ENCODE measurements at regions not wholly inside any gene's neighbourhood (a gene's known extent, or its start where the extent isn't known, plus 50 kb on each side); places are given as distances from the start of the nearest gene placed in this dataset.
"Not testable (repeated sequence)": the region's sequence is repeated elsewhere in the genome, so short reads cannot be mapped to it uniquely, and the experiment has no call there.

- DNase-seq = no peak
Measured at GRCh38 chr14:25843481-25844470, 754.1 kb downstream of the NOVA1 start.

GRCh38 chr14:25841226-25841625 lies 756.6 kb downstream of the NOVA1 start:
- peak; percentile 6 for DNase-seq

GRCh38 chr14:25837551-25837965 lies 760.3 kb downstream of the NOVA1 start:
- DNase-seq = no peak

DNA sequence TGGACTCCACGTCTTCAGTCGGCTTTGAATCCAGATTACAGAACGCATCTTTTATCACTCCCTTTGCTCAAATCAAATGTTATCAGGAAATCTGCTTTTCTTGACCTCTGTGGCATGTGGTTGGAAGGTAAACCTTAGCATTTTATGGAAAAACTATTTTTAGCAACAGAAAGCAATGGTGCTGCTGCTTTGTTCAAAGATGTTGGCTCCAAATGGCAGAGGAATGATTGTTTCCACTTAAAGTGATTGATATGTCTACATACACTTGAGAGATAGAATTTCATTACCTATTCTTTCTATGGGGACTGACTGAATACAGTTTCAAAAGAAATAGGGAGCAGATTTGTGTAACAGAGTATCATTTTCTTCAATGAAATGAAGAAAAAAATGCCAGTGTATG lies 761.2 kb downstream of the NOVA1 start:
- no peak for DNase-seq

- peak; percentile 56 for DNase-seq
Measured at GRCh38 chr14:25833341-25834126, 764.3 kb downstream of the NOVA1 start.

- DNase-seq = peak; percentile 47
Measured at GRCh38 chr14:25832585-25832984, 765.2 kb downstream of the NOVA1 start.

- no peak for DNase-seq
Measured at GRCh38 chr14:25828562-25828961, 769.3 kb downstream of the NOVA1 start.

DNA sequence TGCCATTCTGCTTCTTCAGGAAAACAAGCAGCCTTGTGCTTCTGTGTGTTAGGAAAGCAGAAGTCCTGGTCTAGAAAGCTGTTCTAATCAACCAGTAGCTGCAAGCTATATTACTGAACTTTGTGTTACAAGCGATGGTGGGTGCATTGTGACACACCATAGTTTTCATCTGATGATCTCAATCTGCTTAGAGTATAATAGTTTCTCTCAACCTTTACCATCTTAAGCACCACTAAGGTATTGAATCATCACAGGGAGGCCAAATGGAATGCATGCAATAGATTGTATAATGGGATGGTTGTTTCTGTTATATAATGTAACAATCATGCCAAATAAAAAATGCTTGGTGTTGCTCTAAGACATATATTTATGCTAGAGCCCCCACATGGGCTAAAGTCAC lies 771.7 kb downstream of the NOVA1 start:
- DNase-seq = no peak

DNA sequence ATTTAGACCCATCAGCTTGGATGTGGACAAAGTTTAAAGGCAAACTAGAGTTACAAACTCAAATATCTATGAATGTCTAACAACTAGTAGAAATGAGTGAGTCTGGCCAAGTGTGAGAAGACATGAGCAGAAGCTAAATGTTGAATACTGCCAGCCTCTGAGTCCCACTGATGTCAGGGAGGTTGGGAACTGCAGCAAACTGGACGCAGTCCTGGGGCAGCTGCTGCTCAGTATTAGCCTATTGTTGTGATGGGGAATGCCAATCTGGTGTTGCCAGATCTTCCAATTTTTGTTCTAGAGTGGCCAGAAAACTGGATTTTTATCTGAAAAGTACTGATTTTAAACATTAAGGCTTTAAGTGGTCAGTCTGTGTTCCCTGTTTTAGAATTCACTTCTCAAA lies 770.4 kb upstream of the STXBP6 start:
- DNase-seq = no peak

GRCh38 chr14:25814622-25815021 lies 764.7 kb upstream of the STXBP6 start:
- not testable (repeated sequence) for DNase-seq

- DNase-seq = no peak
Measured at GRCh38 chr14:25803386-25804018, 753.6 kb upstream of the STXBP6 start.

DNA sequence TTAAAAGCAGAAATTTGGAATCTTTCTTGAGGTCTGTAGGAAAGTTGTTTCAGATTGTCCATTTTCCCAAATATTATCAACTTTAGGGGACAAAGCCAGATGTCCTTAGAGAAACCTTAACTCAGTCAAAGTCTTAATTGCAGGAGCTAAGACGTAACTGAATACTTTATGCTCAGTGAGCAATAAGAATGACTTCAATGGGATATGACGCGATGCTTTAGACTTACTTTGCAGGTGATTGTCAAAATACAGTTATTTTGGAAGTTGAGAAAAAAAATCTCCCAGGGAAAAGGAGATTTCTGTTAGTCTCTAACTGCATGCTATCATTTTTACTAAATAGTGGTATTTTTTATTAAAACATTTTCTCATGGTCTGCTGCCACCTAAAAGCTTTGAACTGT lies 750.9 kb upstream of the STXBP6 start:
- DNase-seq = no peak

DNA sequence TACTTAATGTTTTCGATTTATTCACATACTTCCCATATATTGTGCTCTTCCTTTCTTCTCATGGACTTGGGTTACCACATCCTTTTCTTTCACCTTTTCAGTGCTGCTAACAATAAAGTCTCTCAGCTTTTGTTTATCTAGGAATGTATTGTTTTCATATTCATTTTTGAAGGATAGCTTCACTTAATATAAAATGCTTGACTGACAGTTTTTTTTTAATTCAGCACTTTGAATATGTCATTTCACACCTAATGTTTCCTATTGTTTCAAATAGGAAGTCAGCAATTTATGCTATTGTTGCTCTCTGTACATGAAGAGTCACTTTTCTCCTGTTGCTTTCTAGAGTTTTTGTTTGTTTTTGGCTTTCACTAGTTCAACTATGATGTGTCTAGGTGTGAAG lies 738.3 kb upstream of the STXBP6 start:
- no peak for DNase-seq

DNA sequence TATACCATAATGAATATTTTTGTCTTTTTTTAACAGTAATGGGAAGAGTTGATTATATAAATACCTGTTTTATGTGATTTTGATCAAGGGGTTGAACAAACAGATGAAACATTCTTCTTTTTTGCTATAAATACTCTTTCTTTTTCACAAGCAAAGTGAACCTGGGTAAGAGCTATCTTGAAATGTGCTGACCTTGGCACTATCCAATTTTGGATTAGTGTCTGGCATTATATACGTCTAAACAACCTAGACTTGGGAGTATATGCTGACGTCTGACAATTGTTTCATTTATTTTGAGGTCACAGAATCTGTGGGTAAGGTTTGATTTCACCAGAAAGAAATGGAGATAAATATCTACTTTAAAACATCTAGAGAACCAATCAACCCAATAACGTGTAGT lies 716.0 kb upstream of the STXBP6 start:
- no peak for DNase-seq

DNA sequence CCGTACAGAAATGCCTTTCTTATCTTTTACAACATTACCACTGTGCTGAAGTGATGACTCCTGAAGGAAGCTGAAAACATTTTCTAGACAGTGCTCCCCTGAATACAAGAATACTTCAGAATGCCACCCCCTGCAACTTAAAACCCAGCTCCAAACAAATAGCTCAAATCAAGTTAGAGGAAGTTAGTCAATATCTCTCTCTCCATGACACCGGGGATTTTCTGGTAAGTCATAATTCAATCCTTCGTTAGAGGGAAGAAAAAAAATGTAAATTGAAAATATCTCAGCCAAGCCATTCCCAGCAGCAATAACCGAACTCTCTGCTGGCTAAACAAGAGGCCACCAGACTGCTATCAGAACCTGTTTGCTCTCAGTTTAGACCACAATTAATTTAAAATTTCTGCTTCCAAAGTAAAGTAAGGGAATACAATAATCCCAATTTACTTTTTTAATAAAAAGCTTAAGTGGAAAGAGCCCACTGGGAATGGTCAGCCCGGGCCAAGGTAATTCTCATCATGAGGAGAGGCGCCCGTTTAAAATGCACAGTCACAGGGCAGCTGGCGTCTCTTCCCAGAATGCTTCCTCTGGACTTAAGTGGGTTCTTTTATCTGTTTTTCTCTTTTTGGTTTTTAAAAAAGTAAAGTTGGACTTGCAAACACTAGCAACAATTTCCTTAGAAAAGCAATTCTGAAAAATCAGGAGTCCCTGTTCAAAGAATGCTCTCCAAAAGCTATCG lies 710.1 kb upstream of the STXBP6 start:
- DNase-seq = no peak

- DNase-seq = no peak
Measured at GRCh38 chr14:25759256-25759655, 709.3 kb upstream of the STXBP6 start.

- DNase-seq = no peak
Measured at GRCh38 chr14:25757364-25757763, 707.4 kb upstream of the STXBP6 start.

DNA sequence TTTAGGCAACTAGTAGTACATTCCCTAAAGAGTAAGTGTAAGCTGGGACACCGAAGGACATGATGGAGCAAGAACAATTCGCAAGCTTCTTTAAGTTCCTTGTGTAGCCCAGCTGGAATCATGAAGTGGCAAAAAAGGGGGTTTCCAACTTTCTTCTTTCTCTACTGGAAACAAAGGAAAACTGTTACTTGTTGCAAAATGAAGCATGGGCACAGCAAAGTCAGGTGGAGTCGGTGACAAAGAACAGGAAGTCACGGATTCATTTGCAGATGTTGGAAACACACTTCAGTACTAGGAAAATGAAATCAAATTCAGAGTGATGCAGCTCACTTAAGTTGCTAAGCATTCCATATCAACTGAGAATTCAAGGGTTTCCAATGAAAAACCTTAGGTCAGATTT lies 706.9 kb upstream of the STXBP6 start:
- no peak for DNase-seq

DNA sequence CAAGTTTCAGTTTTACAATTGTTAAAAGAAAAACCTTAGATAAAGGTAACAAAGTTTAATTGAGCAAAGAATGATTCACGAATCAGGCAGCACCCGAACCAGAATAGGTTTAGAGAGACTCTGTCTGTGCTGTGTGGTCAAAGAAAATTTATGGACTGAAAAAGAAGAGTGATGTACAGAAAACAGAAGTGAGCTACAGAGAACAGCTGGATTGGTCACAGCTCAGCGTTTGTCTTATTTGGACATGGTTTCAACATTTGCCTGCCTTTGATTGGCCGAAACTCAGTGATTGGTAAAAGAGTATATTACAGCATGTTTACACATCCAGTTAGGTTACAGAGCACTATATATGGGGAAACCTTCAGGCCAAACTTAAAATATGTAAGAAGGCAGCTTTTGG lies 703.2 kb upstream of the STXBP6 start:
- DNase-seq = no peak

- DNase-seq = no peak
Measured at GRCh38 chr14:25750436-25750835, 700.5 kb upstream of the STXBP6 start.

Measured in fibroblast of skin of right biceps (primary cell).